Kidney epithelial cell (primary cell): ENCODE measurements at regions not wholly inside any gene's neighbourhood (a gene's known extent, or its start where the extent isn't known, plus 50 kb on each side); places are given as distances from the start of the nearest gene placed in this dataset.
A peak's percentile ranks its signal among the peaks of the same experiment; 100 is the strongest.

Source experiments
- DNase-seq: peaks from one replicate; pipeline ENCODE4 v3.0.0-alpha.2; 2010; ENCODE audit warnings: low read depth
- H3K27me3 ChIP-seq: 2 replicates; pipeline ENCODE4 v1.6.0; 2011; ENCODE audit warnings: low read length; ENCODE audit not compliant: control insufficient read depth, insufficient read depth
- H3K36me3 ChIP-seq: 2 replicates; pipeline ENCODE4 v1.5.1; 2011; ENCODE audit warnings: low read length; ENCODE audit not compliant: control insufficient read depth, insufficient read depth
- H3K4me3 ChIP-seq: 2 replicates; pipeline ENCODE4 v1.5.1; 2011; ENCODE audit warnings: low read depth, mild to moderate bottlenecking, control low read depth, low read length
- TF ChIP-seq, protein P1 (sequence below): IDR thresholded peaks from 2 replicates; pipeline ENCODE4 v1.5.1; 2011; ENCODE audit warnings: mild to moderate bottlenecking, moderate library complexity, low read length, control low read depth, inconsistent platforms; ENCODE audit not compliant: insufficient read depth, poor library complexity, severe bottlenecking

- DNase-seq, result peak; percentile 4
- TF ChIP-seq, protein P1, sequence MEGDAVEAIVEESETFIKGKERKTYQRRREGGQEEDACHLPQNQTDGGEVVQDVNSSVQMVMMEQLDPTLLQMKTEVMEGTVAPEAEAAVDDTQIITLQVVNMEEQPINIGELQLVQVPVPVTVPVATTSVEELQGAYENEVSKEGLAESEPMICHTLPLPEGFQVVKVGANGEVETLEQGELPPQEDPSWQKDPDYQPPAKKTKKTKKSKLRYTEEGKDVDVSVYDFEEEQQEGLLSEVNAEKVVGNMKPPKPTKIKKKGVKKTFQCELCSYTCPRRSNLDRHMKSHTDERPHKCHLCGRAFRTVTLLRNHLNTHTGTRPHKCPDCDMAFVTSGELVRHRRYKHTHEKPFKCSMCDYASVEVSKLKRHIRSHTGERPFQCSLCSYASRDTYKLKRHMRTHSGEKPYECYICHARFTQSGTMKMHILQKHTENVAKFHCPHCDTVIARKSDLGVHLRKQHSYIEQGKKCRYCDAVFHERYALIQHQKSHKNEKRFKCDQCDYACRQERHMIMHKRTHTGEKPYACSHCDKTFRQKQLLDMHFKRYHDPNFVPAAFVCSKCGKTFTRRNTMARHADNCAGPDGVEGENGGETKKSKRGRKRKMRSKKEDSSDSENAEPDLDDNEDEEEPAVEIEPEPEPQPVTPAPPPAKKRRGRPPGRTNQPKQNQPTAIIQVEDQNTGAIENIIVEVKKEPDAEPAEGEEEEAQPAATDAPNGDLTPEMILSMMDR, result no peak
- H3K36me3 ChIP-seq, result no peaks in the 10 kb centered on the region
- H3K27me3 ChIP-seq, result no peaks in the 10 kb centered on the region
- H3K4me3 ChIP-seq, result no peak overlapping the region
These were observed 391.5 kb downstream of the UBE2NL start for GRCh38 chrX:144275367-144275766.

GRCh38 chrX:144275843-144276242 is 392.0 kb downstream of the UBE2NL start:
- TF ChIP-seq, protein P1, result no peak
- no peaks in the 10 kb centered on the region for H3K36me3 ChIP-seq

GRCh38 chrX:144293229-144293628 is 409.4 kb downstream of the UBE2NL start:
- no peaks in the 10 kb centered on the region for H3K36me3 ChIP-seq
- TF ChIP-seq, protein P1, result no peak
- H3K4me3 ChIP-seq, result no peak overlapping the region
- H3K27me3 ChIP-seq, result no peaks in the 10 kb centered on the region
- DNase-seq, result no peak

More at GRCh38 chrX:144275843-144276242, 392.0 kb downstream of the UBE2NL start:
- DNase-seq, result no peak
- Histone ChIP-seq H3K27me3 (no peaks in the 10 kb centered on the region), H3K4me3 (no peak overlapping the region)

DNA sequence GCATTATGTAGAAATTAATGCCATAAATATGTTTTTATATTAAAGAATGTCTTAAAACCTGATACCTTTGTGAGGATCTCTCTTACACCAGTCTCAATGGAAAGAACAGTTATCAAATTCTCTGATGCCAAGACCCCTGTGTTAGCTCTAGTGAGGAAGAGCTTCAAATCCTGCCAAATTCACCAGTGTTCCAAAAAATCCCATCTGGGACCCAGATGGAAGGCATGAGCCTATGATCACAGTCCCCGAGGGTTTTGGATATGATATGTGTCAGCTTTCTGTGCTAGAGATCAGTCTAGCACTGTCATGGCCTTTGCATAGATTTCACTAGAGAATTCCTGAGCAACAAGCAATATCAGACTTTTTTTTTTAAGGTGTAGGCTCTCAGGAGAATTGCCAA is 412.1 kb downstream of the UBE2NL start:
- Histone ChIP-seq H3K4me3 (no peak overlapping the region), H3K36me3 (no peaks in the 10 kb centered on the region), H3K27me3 (no peaks in the 10 kb centered on the region)
- no peak for DNase-seq
- TF ChIP-seq, protein P1, result no peak

- Histone ChIP-seq H3K36me3 (no peaks in the 10 kb centered on the region), H3K4me3 (no peak overlapping the region), H3K27me3 (no peaks in the 10 kb centered on the region)
- TF ChIP-seq, protein P1, result no peak
- no peak for DNase-seq
These were observed 413.4 kb downstream of the UBE2NL start for GRCh38 chrX:144297221-144297620.

DNA sequence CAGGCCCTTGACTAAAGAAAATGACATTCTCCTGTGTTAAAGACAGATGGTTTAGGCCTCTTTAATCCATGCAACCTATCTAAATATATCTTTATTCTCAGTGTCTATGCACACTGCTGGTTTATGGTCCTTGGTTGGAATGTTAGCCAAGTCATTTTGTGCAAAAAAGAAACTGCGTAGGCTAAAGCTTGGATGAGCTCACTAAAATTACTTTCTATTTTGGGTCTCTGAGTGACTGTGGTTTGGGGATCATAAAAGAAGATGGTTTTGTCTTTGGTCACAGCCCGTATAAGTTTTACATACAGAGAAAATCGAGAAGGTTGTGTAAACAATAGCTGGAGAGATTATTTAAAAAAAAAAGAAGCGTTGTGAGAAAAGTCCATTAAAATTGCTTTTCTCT is 443.6 kb downstream of the UBE2NL start:
- no peak for DNase-seq

More for the DNA sequence above, 443.6 kb downstream of the UBE2NL start:
- Histone ChIP-seq H3K27me3 (no peaks in the 10 kb centered on the region), H3K36me3 (no peaks in the 10 kb centered on the region), H3K4me3 (no peak overlapping the region)
- TF ChIP-seq, protein P1, result no peak
